Nephron progenitor cell (in vitro differentiated cells): ENCODE measurements at regions not wholly inside any gene's neighbourhood (a gene's known extent, or its start where the extent isn't known, plus 50 kb on each side); places are given as distances from the start of the nearest gene placed in this dataset.

Source experiments
- DNase-seq: peaks from one replicate; pipeline ENCODE4 v3.0.0; 2021
- H3K27ac Mint-ChIP-seq: 2 replicates; pipeline ENCODE4 v1.8.0; 2021; ENCODE audit warnings: mild to moderate bottlenecking, moderate library complexity, mixed read lengths
- H3K27me3 Mint-ChIP-seq: 2 replicates; pipeline ENCODE4 v1.8.0; 2021; ENCODE audit warnings: mild to moderate bottlenecking, low read depth, mixed read lengths; ENCODE audit not compliant: poor library complexity
- H3K36me3 Mint-ChIP-seq: 2 replicates; pipeline ENCODE4 v1.8.0; 2021; ENCODE audit warnings: low read depth, mixed read lengths
- H3K4me1 Mint-ChIP-seq: 2 replicates; pipeline ENCODE4 v1.8.0; 2021; ENCODE audit warnings: mixed read lengths
- H3K4me3 Mint-ChIP-seq: 2 replicates; pipeline ENCODE4 v1.8.0; 2021; ENCODE audit warnings: mild to moderate bottlenecking, moderate library complexity, mixed read lengths
- H3K9me3 Mint-ChIP-seq: 2 replicates; pipeline ENCODE4 v1.8.0; 2021; ENCODE audit warnings: mild to moderate bottlenecking, moderate library complexity, mixed read lengths
- CTCF ChIP-seq: fragments of 200-600 bp; sonication (generic); IDR thresholded peaks from 2 replicates; pipeline ENCODE4 v1.5.0; 2021; ENCODE audit warnings: antibody characterized with exemption

GRCh38 chr11:97956904-97957303 lies 1063.8 kb upstream of the CNTN5 start:
- H3K9me3 Mint-ChIP-seq = no peaks in the 10 kb centered on the region
- no peak overlapping the region for H3K4me3 Mint-ChIP-seq
- peaks cover 10% of the 10 kb centered on the region for H3K4me1 Mint-ChIP-seq
- no peaks in the 10 kb centered on the region for H3K27me3 Mint-ChIP-seq
- H3K27ac Mint-ChIP-seq = no peak overlapping the region
- no peaks in the 10 kb centered on the region for H3K36me3 Mint-ChIP-seq
- TF ChIP-seq CTCF = no peak
- no peak for DNase-seq

GRCh38 chr11:97961431-97961830 lies 1059.3 kb upstream of the CNTN5 start:
- no peak for DNase-seq
- H3K9me3 Mint-ChIP-seq = no peaks in the 10 kb centered on the region
- H3K27me3 Mint-ChIP-seq = no peaks in the 10 kb centered on the region
- H3K36me3 Mint-ChIP-seq = no peaks in the 10 kb centered on the region
- H3K4me1 Mint-ChIP-seq = no peaks in the 10 kb centered on the region
- H3K27ac Mint-ChIP-seq = no peak overlapping the region
- TF ChIP-seq CTCF = no peak
- no peak overlapping the region for H3K4me3 Mint-ChIP-seq

- DNase-seq = no peak
Measured at GRCh38 chr11:97962758-97963157, 1058.0 kb upstream of the CNTN5 start.

GRCh38 chr11:97963528-97964331 lies 1057.0 kb upstream of the CNTN5 start:
- DNase-seq = no peak
- Mint-ChIP-seq H3K27ac (no peak overlapping the region), H3K4me3 (no peak overlapping the region), H3K36me3 (no peaks in the 10 kb centered on the region), H3K9me3 (no peaks in the 10 kb centered on the region), H3K27me3 (peaks cover 2% of the 10 kb centered on the region), H3K4me1 (no peaks in the 10 kb centered on the region)
- TF ChIP-seq CTCF = no peak

More at GRCh38 chr11:97962758-97963157, 1058.0 kb upstream of the CNTN5 start:
- no peak for TF ChIP-seq CTCF
- Mint-ChIP-seq H3K27ac (no peak overlapping the region), H3K27me3 (no peaks in the 10 kb centered on the region), H3K9me3 (no peaks in the 10 kb centered on the region), H3K4me3 (no peak overlapping the region), H3K36me3 (no peaks in the 10 kb centered on the region), H3K4me1 (no peaks in the 10 kb centered on the region)

- Mint-ChIP-seq H3K27ac (no peak overlapping the region), H3K36me3 (no peaks in the 10 kb centered on the region), H3K4me3 (no peak overlapping the region), H3K4me1 (no peaks in the 10 kb centered on the region), H3K9me3 (no peaks in the 10 kb centered on the region), H3K27me3 (peaks cover 6% of the 10 kb centered on the region)
- no peak for DNase-seq
- TF ChIP-seq CTCF = no peak
Measured at GRCh38 chr11:97964332-97965004, 1056.3 kb upstream of the CNTN5 start.
